Spleen (tissue), 7 donors: ENCODE measurements at regions not wholly inside any gene's neighbourhood (a gene's known extent, or its start where the extent isn't known, plus 50 kb on each side); places are given as distances from the start of the nearest gene placed in this dataset.

Experiments used
- CTCF ChIP-seq, 11 experiments: fragments of 200-600 bp in 7 of 11; fragments of 450-650 bp in 4 of 11; sonication (generic) in 4 of 11; IDR thresholded peaks in 8 of 11; conservative IDR thresholded peaks in 3 of 11; 1 replicate in 7 of 11; 2 replicates in 4 of 11; pipeline versions ENCODE4 v1.4.0 to v1.8.0; 2016 to 2021; ENCODE audit warnings: antibody characterized with exemption in 11 of 11, inconsistent platforms in 4 of 11, mild to moderate bottlenecking in 1 of 11
- POLR2AphosphoS5 ChIP-seq, 3 donors: sonication (generic); formaldehyde crosslinking; IDR thresholded peaks; one replicate each; pipeline ENCODE4 v1.5.1; 2017; ENCODE audit warnings: antibody characterized with exemption in 3 of 3
- donor health status: DM: no; HTN: no; CAD: no; lungs with moderate emphysema.
- donor health status: DM: no; HTN: no; CAD: no.
- donor health status: DM: no; HTN: no; CAD: no.

GRCh38 chr5:34529581-34530331 is 126.4 kb upstream of the RAI14 start:
- TF ChIP-seq CTCF (IDR thresholded peaks at IDR 0.05 in 8 of 11, conservative IDR thresholded peaks at IDR 0.05 in 3 of 11) (no peak), POLR2AphosphoS5 (IDR thresholded peaks at IDR 0.05) (no peak)
